H1 (cell line): ENCODE measurements at regions not wholly inside any gene's neighbourhood (a gene's known extent, or its start where the extent isn't known, plus 50 kb on each side); places are given as distances from the start of the nearest gene placed in this dataset.

Source experiments
- CHD7 ChIP-seq: fragments of 300-600 bp; sonication (generic); IDR thresholded peaks from 2 replicates; pipeline ENCODE4 v1.7.1; 2012; ENCODE audit warnings: low read length, moderate library complexity, mild to moderate bottlenecking, inconsistent platforms; ENCODE audit not compliant: insufficient replicate concordance

- no peak for TF ChIP-seq CHD7
- TF ChIP-seq, all 59 proteins: peak for 0
Measured at GRCh38 chr13:73522937-73523336, 464.1 kb downstream of the KLF5 start (continued).
